ENCODE measurements at regions not wholly inside any gene's neighbourhood (a gene's known extent, or its start where the extent isn't known, plus 50 kb on each side); places are given as distances from the start of the nearest gene placed in this dataset.

DNA sequence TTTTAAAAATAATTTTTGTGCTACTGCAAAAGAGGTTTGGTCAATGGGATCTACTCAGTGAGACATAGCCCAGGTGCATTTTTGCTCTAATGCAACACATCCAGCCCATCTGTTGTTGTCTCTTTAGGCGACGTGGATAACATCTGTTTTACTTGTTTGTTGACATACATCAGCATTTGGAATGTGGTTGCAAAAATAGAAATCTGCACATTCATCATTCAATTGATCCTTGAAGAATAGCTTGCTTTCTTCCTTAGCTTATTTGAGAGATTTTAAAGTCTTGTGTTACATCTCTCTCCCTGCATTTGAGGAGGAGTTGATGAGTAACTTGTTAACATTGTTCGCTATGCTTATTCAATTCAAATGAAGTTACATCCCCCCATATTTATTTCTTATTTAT is 1202.3 kb downstream of the NSUN3 start:
- TF ChIP-seq IRF2 (CRISPR knock-in tag; IDR thresholded peaks at IDR 0.05; ENCODE audit: borderline replicate concordance, low read depth) (no peak), E2F4 (CRISPR knock-in tag; IDR thresholded peaks at IDR 0.05; ENCODE audit: borderline replicate concordance, low read depth) (no peak), CBFB (CRISPR knock-in tag; IDR thresholded peaks at IDR 0.05; ENCODE audit: low read depth) (no peak), JUN (CRISPR knock-in tag; IDR thresholded peaks at IDR 0.05) (no peak), KAT7 (CRISPR knock-in tag; IDR thresholded peaks at IDR 0.05; ENCODE audit: borderline replicate concordance) (no peak), MYBL2 (CRISPR knock-in tag; IDR thresholded peaks at IDR 0.05) (no peak)
- TF ChIP-seq, protein P1, sequence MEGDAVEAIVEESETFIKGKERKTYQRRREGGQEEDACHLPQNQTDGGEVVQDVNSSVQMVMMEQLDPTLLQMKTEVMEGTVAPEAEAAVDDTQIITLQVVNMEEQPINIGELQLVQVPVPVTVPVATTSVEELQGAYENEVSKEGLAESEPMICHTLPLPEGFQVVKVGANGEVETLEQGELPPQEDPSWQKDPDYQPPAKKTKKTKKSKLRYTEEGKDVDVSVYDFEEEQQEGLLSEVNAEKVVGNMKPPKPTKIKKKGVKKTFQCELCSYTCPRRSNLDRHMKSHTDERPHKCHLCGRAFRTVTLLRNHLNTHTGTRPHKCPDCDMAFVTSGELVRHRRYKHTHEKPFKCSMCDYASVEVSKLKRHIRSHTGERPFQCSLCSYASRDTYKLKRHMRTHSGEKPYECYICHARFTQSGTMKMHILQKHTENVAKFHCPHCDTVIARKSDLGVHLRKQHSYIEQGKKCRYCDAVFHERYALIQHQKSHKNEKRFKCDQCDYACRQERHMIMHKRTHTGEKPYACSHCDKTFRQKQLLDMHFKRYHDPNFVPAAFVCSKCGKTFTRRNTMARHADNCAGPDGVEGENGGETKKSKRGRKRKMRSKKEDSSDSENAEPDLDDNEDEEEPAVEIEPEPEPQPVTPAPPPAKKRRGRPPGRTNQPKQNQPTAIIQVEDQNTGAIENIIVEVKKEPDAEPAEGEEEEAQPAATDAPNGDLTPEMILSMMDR (IDR thresholded peaks at IDR 0.05) = no peak
- TF ChIP-seq, protein P2, sequence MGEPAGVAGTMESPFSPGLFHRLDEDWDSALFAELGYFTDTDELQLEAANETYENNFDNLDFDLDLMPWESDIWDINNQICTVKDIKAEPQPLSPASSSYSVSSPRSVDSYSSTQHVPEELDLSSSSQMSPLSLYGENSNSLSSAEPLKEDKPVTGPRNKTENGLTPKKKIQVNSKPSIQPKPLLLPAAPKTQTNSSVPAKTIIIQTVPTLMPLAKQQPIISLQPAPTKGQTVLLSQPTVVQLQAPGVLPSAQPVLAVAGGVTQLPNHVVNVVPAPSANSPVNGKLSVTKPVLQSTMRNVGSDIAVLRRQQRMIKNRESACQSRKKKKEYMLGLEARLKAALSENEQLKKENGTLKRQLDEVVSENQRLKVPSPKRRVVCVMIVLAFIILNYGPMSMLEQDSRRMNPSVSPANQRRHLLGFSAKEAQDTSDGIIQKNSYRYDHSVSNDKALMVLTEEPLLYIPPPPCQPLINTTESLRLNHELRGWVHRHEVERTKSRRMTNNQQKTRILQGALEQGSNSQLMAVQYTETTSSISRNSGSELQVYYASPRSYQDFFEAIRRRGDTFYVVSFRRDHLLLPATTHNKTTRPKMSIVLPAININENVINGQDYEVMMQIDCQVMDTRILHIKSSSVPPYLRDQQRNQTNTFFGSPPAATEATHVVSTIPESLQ (CRISPR knock-in tag; IDR thresholded peaks at IDR 0.05) = no peak
- TF ChIP-seq, protein P3, sequence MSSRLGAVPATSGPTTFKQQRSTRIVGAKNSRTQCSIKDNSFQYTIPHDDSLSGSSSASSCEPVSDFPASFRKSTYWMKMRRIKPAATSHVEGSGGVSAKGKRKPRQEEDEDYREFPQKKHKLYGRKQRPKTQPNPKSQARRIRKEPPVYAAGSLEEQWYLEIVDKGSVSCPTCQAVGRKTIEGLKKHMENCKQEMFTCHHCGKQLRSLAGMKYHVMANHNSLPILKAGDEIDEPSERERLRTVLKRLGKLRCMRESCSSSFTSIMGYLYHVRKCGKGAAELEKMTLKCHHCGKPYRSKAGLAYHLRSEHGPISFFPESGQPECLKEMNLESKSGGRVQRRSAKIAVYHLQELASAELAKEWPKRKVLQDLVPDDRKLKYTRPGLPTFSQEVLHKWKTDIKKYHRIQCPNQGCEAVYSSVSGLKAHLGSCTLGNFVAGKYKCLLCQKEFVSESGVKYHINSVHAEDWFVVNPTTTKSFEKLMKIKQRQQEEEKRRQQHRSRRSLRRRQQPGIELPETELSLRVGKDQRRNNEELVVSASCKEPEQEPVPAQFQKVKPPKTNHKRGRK (CRISPR knock-in tag; IDR thresholded peaks at IDR 0.05; ENCODE audit: borderline replicate concordance) = no peak

Measured in WTC11 (cell line).